A673 (cell line): ENCODE measurements at regions not wholly inside any gene's neighbourhood (a gene's known extent, or its start where the extent isn't known, plus 50 kb on each side); places are given as distances from the start of the nearest gene placed in this dataset.

Experiments
- EZH2 ChIP-seq: fragments of 200-600 bp; sonication (generic); IDR thresholded peaks from 2 replicates; pipeline ENCODE4 v1.6.1; 2017; ENCODE audit warnings: borderline replicate concordance, low read depth, mild to moderate bottlenecking, mixed read lengths, antibody characterized with exemption, low read length; ENCODE audit not compliant: poor library complexity, severe bottlenecking
- TF ChIP-seq, protein P1 (sequence below): fragments of 300-800, 200-600 bp; sonication (generic); conservative IDR thresholded peaks from 2 replicates; pipeline ENCODE4 v1.5.1; 2017; ENCODE audit warnings: low read depth, mild to moderate bottlenecking, antibody characterized with exemption, low read length, moderate library complexity, mixed read lengths

DNA sequence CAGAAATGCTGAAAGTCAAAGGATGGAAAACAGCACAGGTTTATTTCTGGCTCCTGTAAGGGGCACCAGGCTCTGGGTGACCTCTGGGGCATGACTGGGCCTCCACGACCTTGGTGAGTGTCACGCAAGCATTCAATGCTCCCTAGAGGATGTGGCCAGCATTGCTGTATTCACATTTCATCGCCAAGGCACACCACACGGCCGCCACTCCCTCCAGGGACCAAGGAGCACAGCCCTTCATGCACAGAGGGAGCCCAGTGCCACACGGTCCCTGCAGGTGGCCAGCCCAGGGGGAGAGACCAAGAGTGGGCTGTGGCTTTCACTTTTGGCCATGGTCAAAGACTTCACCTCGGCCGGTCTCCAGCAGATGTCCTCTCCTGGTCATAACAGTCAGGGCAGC, 137.4 kb upstream of the TNRC6C start:
- TF ChIP-seq, protein P1, sequence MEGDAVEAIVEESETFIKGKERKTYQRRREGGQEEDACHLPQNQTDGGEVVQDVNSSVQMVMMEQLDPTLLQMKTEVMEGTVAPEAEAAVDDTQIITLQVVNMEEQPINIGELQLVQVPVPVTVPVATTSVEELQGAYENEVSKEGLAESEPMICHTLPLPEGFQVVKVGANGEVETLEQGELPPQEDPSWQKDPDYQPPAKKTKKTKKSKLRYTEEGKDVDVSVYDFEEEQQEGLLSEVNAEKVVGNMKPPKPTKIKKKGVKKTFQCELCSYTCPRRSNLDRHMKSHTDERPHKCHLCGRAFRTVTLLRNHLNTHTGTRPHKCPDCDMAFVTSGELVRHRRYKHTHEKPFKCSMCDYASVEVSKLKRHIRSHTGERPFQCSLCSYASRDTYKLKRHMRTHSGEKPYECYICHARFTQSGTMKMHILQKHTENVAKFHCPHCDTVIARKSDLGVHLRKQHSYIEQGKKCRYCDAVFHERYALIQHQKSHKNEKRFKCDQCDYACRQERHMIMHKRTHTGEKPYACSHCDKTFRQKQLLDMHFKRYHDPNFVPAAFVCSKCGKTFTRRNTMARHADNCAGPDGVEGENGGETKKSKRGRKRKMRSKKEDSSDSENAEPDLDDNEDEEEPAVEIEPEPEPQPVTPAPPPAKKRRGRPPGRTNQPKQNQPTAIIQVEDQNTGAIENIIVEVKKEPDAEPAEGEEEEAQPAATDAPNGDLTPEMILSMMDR = no peak
- no peak for TF ChIP-seq EZH2
